Left ventricle myocardium inferior (tissue), 1 donor: ENCODE measurements at regions not wholly inside any gene's neighbourhood (a gene's known extent, or its start where the extent isn't known, plus 50 kb on each side); places are given as distances from the start of the nearest gene placed in this dataset.

Source experiments
- DNase-seq: peaks from one replicate; pipeline ENCODE4 v3.0.0-alpha.2; 2020
- H3K27ac ChIP-seq: fragments of 200-600 bp; replicated peaks from 2 replicates; pipeline ENCODE4 v1.8.0; 2021
- H3K27me3 ChIP-seq: fragments of 200-600 bp; 2 replicates; pipeline ENCODE4 v1.8.0; 2021; ENCODE audit warnings: low read depth
- H3K36me3 ChIP-seq: fragments of 200-600 bp; 2 replicates; pipeline ENCODE4 v1.8.0; 2021
- H3K4me1 ChIP-seq: fragments of 200-600 bp; 2 replicates; pipeline ENCODE4 v1.8.0; 2021
- H3K4me3 ChIP-seq: fragments of 200-600 bp; 2 replicates; pipeline ENCODE4 v1.8.0; 2021; ENCODE audit warnings: mild to moderate bottlenecking, moderate library complexity
- H3K9me3 ChIP-seq: fragments of 200-600 bp; replicated peaks from 2 replicates; pipeline ENCODE4 v1.8.0; 2021
- intact Hi-C: fragments of 100-400 bp; cut with micrococcal nuclease; formaldehyde crosslinking; loops from one replicate; pipeline ENCODE4 v1.11.0; 2022
- TF ChIP-seq, protein P1 (sequence below): fragments of 200-600 bp; IDR thresholded peaks from 2 replicates; pipeline ENCODE4 v1.8.0; 2021; ENCODE audit warnings: antibody characterized with exemption, mild to moderate bottlenecking, borderline replicate concordance
- donor health status: DM: no; HTN: yes; CAD: no; lungs with severe emphysema.

- no peaks in the 10 kb centered on the region for H3K9me3 ChIP-seq
- TF ChIP-seq, protein P1, sequence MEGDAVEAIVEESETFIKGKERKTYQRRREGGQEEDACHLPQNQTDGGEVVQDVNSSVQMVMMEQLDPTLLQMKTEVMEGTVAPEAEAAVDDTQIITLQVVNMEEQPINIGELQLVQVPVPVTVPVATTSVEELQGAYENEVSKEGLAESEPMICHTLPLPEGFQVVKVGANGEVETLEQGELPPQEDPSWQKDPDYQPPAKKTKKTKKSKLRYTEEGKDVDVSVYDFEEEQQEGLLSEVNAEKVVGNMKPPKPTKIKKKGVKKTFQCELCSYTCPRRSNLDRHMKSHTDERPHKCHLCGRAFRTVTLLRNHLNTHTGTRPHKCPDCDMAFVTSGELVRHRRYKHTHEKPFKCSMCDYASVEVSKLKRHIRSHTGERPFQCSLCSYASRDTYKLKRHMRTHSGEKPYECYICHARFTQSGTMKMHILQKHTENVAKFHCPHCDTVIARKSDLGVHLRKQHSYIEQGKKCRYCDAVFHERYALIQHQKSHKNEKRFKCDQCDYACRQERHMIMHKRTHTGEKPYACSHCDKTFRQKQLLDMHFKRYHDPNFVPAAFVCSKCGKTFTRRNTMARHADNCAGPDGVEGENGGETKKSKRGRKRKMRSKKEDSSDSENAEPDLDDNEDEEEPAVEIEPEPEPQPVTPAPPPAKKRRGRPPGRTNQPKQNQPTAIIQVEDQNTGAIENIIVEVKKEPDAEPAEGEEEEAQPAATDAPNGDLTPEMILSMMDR = no peak
- no peak for DNase-seq
- no peaks in the 10 kb centered on the region for H3K36me3 ChIP-seq
- H3K27me3 ChIP-seq = no peaks in the 10 kb centered on the region
- intact Hi-C loops = no loop called here
- peaks cover 8% of the 10 kb centered on the region for H3K4me1 ChIP-seq
- no peak overlapping the region for H3K27ac ChIP-seq
- no peak overlapping the region for H3K4me3 ChIP-seq
Measured at GRCh38 chr3:25053360-25053759, 374.7 kb upstream of the RARB start.

DNA sequence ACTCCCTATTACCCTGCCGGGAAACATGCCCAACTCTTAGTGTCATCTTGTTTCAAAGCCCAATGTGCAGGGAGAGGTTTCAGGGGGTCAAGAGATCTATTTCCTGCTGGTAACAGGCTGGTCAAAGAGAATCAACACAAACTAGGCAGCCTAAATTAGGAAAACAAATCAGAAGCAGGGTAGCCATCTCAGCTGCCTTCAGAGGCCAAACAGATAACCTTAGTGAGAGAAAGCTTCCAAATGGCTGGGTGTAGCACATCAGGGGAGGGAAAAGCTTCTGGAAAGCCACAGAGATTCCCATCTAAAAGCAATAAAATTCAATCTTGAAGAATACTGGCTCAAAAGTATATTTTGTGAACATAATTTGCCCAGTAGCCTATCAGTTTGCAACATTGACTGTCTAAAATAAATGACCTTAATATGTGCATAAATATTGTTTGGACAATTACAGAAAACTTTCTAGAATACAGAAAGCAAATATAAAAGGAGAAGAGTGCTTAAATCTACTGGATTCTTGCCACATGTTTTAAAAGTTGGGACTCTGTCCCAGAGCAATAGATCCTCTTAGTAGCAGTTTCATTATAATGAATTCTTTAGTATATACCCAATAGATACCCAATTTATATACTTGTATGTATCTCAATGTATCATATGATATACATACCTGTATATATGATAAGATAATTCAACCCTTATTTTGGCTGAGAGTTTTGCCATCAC lies 371.9 kb upstream of the RARB start:
- Histone ChIP-seq H3K36me3 (no peaks in the 10 kb centered on the region), H3K27me3 (no peaks in the 10 kb centered on the region), H3K4me1 (peaks cover 8% of the 10 kb centered on the region), H3K9me3 (no peaks in the 10 kb centered on the region), H3K4me3 (no peak overlapping the region), H3K27ac (no peak overlapping the region)
- no peak for DNase-seq
- intact Hi-C loops = no loop called here
- TF ChIP-seq, protein P1 = no peak

GRCh38 chr3:25056803-25057351 lies 371.2 kb upstream of the RARB start:
- H3K36me3 ChIP-seq = no peaks in the 10 kb centered on the region
- no peaks in the 10 kb centered on the region for H3K27me3 ChIP-seq
- no peak overlapping the region for H3K27ac ChIP-seq
- H3K4me1 ChIP-seq = peaks cover 8% of the 10 kb centered on the region
- DNase-seq = no peak
- no peaks in the 10 kb centered on the region for H3K9me3 ChIP-seq
- no peak overlapping the region for H3K4me3 ChIP-seq
- TF ChIP-seq, protein P1 = no peak
- intact Hi-C loops = no loop called here

- intact Hi-C loops = no loop called here
- TF ChIP-seq, protein P1 = no peak
- no peak overlapping the region for H3K27ac ChIP-seq
- H3K36me3 ChIP-seq = no peaks in the 10 kb centered on the region
- H3K4me3 ChIP-seq = no peak overlapping the region
- H3K9me3 ChIP-seq = no peaks in the 10 kb centered on the region
- H3K4me1 ChIP-seq = peaks cover 8% of the 10 kb centered on the region
- H3K27me3 ChIP-seq = no peaks in the 10 kb centered on the region
- DNase-seq = no peak
Measured at GRCh38 chr3:25057379-25057778, 370.7 kb upstream of the RARB start.

- H3K36me3 ChIP-seq = no peaks in the 10 kb centered on the region
- no peak overlapping the region for H3K27ac ChIP-seq
- H3K9me3 ChIP-seq = no peaks in the 10 kb centered on the region
- H3K27me3 ChIP-seq = no peaks in the 10 kb centered on the region
- no peak for DNase-seq
- H3K4me3 ChIP-seq = no peak overlapping the region
- intact Hi-C loops = no loop called here
- no peaks in the 10 kb centered on the region for H3K4me1 ChIP-seq
- TF ChIP-seq, protein P1 = no peak
Measured at GRCh38 chr3:25064681-25065080, 363.4 kb upstream of the RARB start.
